NCI-H1930 (cell line): ENCODE measurements at regions not wholly inside any gene's neighbourhood (a gene's known extent, or its start where the extent isn't known, plus 50 kb on each side); places are given as distances from the start of the nearest gene placed in this dataset.

Experiments used
- DNase-seq, 2 experiments: peaks; one replicate each; lab custom pipeline; 2025; lab: John Stamatoyannopoulos, UW

DNA sequence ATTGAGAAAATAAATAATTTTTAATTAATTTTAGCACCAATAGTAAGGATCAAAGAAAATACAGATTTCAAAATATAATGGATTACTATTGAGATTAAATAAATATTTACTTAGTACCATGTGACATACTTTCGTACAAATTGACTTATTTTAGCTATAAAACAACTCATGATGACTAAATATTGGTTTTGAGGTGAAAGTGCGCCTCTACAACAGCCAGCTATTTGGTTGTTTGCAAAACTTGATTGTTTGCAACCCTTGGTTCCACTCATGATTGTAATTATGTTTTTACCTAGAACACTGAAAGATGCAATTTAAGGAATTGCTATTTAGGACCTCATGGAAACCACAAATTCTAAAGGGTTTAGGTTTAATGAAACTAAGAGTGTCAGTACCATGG lies 51.9 kb upstream of the PPM1H start:
- DNase-seq: no peak
